Mesendoderm (in vitro differentiated cells): ENCODE measurements at regions not wholly inside any gene's neighbourhood (a gene's known extent, or its start where the extent isn't known, plus 50 kb on each side); places are given as distances from the start of the nearest gene placed in this dataset.
A peak's percentile ranks its signal among the peaks of the same experiment; 100 is the strongest.

ENCODE experiments used
- DNase-seq: peaks from one replicate; pipeline ENCODE4 v3.0.0; 2013
- H2AK5ac ChIP-seq: 2 replicates; pipeline ENCODE4 v1.6.1; 2013; ENCODE audit warnings: low read length, inconsistent platforms
- H2BK120ac ChIP-seq: 2 replicates; pipeline ENCODE4 v1.6.1; 2013; ENCODE audit warnings: low read depth, mild to moderate bottlenecking, low read length, moderate library complexity, mixed read lengths
- H2BK15ac ChIP-seq: replicated peaks from 2 replicates; pipeline ENCODE4 v1.6.1; 2013; ENCODE audit warnings: low read depth, mild to moderate bottlenecking, moderate library complexity
- H2BK5ac ChIP-seq: 2 replicates; pipeline ENCODE4 v1.6.1; 2013; ENCODE audit warnings: low read length, inconsistent platforms
- H3K18ac ChIP-seq: 2 replicates; pipeline ENCODE4 v1.6.1; 2013; ENCODE audit warnings: mild to moderate bottlenecking, low read length, mixed read lengths
- H3K23ac ChIP-seq: one replicate; pipeline ENCODE4 v1.6.1; 2013; ENCODE audit warnings: low read length
- H3K27ac ChIP-seq: 2 replicates; pipeline ENCODE4 v1.5.1; 2013; ENCODE audit warnings: low read depth, mild to moderate bottlenecking, inconsistent platforms, low read length, moderate library complexity
- H3K27me3 ChIP-seq: 2 replicates; pipeline ENCODE4 v1.6.1; 2013; ENCODE audit warnings: low read length, control low read depth, mild to moderate bottlenecking, inconsistent platforms; ENCODE audit not compliant: insufficient read depth, poor library complexity
- H3K36me3 ChIP-seq: 2 replicates; pipeline ENCODE4 v1.6.1; 2013; ENCODE audit warnings: low read length, inconsistent platforms; ENCODE audit not compliant: control insufficient read depth, insufficient read depth
- H3K4ac ChIP-seq: one replicate; pipeline ENCODE4 v1.6.1; 2013; ENCODE audit warnings: low read depth, mild to moderate bottlenecking, low read length, moderate library complexity
- H3K4me1 ChIP-seq: 2 replicates; pipeline ENCODE4 v1.6.1; 2013; ENCODE audit warnings: low read depth, low read length, inconsistent platforms; ENCODE audit not compliant: control insufficient read depth
- H3K4me2 ChIP-seq: 2 replicates; pipeline ENCODE4 v1.6.1; 2013; ENCODE audit warnings: low read length
- H3K4me3 ChIP-seq: 2 replicates; pipeline ENCODE4 v1.5.1; 2013; ENCODE audit warnings: mild to moderate bottlenecking, low read length
- H3K56ac ChIP-seq: one replicate; pipeline ENCODE4 v1.6.1; 2013; ENCODE audit warnings: low read length
- H3K79me1 ChIP-seq: 2 replicates; pipeline ENCODE4 v1.6.1; 2013; ENCODE audit warnings: low read length, inconsistent platforms
- H3K79me2 ChIP-seq: 2 replicates; pipeline ENCODE4 v1.6.1; 2013; ENCODE audit warnings: mild to moderate bottlenecking, low read length; ENCODE audit not compliant: control insufficient read depth, insufficient read depth
- H3K9ac ChIP-seq: 2 replicates; pipeline ENCODE4 v1.6.1; 2013; ENCODE audit warnings: low read length, inconsistent platforms
- H4K5ac ChIP-seq: one replicate; pipeline ENCODE4 v1.6.1; 2013; ENCODE audit warnings: low read length
- H4K8ac ChIP-seq: one replicate; pipeline ENCODE4 v1.6.1; 2013; ENCODE audit warnings: low read depth, mild to moderate bottlenecking, control low read depth, low read length, moderate library complexity
- WGBS: extraction: QIAGEN DNeasy Blood & Tissue Kit; methylation state at CpG from one replicate; pipeline ENCODE4 v1.1.7; 2013; ENCODE audit warnings: low lambda C conversion rate, missing lambda C conversion rate; ENCODE audit not compliant: insufficient coverage; ENCODE audit errors: extremely low coverage; 5-methylcytosine and 5-hydroxymethylcytosine counted together

DNA sequence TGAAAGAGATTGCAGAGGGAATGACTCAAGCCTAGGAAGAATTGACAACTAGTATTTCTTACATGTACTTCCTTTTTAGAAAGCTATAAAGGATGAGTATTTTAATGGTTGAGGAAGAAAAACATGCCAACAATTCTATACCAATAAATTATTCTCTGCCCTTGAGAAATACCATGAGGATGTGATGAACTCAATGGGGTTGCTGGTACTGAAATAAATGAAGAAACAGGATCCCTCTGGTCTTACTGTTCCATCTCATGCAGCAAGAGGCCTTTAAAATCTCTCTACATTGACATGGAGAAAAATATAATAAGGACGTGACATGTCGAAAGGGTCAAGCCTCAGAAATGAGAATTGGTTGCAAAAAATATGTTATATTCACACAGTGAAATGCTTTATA, 477.3 kb downstream of the GABRG2 start:
- Histone ChIP-seq H3K4me3 (no peak overlapping the region), H3K27ac (no peak overlapping the region), H2BK120ac (no peak overlapping the region), H3K23ac (no peak overlapping the region), H3K4ac (no peak overlapping the region), H3K56ac (no peak overlapping the region), H2BK5ac (no peak overlapping the region), H3K4me2 (no peak overlapping the region), H3K36me3 (no peaks in the 10 kb centered on the region), H2BK15ac (no peak overlapping the region), H3K18ac (no peak overlapping the region), H3K27me3 (no peaks in the 10 kb centered on the region), H3K4me1 (no peaks in the 10 kb centered on the region), H3K9ac (no peak overlapping the region), H2AK5ac (no peak overlapping the region), H3K79me1 (no peaks in the 10 kb centered on the region), H3K79me2 (no peaks in the 10 kb centered on the region), H4K8ac (no peak overlapping the region), H4K5ac (no peak overlapping the region)
- no CpG with 5 or more reads among the region's 2 CpGs for WGBS
- no peak for DNase-seq

- Histone ChIP-seq H3K4me1 (no peaks in the 10 kb centered on the region), H3K79me1 (no peaks in the 10 kb centered on the region), H4K5ac (no peak overlapping the region), H3K56ac (no peak overlapping the region), H2AK5ac (no peak overlapping the region), H3K27me3 (no peaks in the 10 kb centered on the region), H2BK5ac (no peak overlapping the region), H3K4me2 (no peak overlapping the region), H3K4ac (no peak overlapping the region), H2BK120ac (no peak overlapping the region), H3K36me3 (no peaks in the 10 kb centered on the region), H2BK15ac (no peak overlapping the region), H4K8ac (no peak overlapping the region), H3K18ac (no peak overlapping the region), H3K23ac (no peak overlapping the region), H3K9ac (no peak overlapping the region), H3K4me3 (no peak overlapping the region), H3K79me2 (no peaks in the 10 kb centered on the region), H3K27ac (no peak overlapping the region)
- WGBS, result no CpG with 5 or more reads among the region's 13 CpGs
- no peak for DNase-seq
These were observed 482.7 kb downstream of the GABRG2 start for GRCh38 chr5:162550236-162550635.

DNA sequence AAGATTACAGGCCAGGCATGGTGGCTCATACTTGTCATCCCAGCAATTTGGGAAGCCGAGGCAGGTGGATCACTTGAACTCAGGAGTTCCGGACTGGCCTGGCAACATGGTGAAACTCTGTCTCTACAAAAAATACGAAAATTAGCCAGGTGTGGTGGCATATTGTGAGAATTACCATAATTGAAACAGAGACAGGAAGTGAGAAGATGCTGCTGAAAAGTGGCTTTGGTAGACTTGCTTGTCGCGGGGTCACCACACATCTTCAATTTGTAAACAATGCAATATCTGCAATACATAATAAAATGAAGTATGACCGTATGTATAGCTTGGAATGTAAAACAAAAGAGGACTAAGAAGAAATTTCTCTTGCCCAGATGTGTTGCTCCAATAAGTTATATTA, 490.5 kb downstream of the GABRG2 start:
- H2BK5ac ChIP-seq, result no peak overlapping the region
- H3K4me1 ChIP-seq, result no peaks in the 10 kb centered on the region
- H3K23ac ChIP-seq, result no peak overlapping the region
- no peak overlapping the region for H4K8ac ChIP-seq
- H3K4ac ChIP-seq, result no peak overlapping the region
- H3K27ac ChIP-seq, result no peak overlapping the region
- H3K4me3 ChIP-seq, result no peak overlapping the region
- no CpG with 5 or more reads among the region's 6 CpGs for WGBS
- H3K4me2 ChIP-seq, result no peak overlapping the region
- H3K9ac ChIP-seq, result no peak overlapping the region
- no peaks in the 10 kb centered on the region for H3K36me3 ChIP-seq
- H3K56ac ChIP-seq, result no peak overlapping the region
- H3K18ac ChIP-seq, result no peak overlapping the region
- H3K27me3 ChIP-seq, result no peaks in the 10 kb centered on the region
- no peaks in the 10 kb centered on the region for H3K79me2 ChIP-seq
- DNase-seq, result no peak
- no peak overlapping the region for H2BK120ac ChIP-seq
- no peak overlapping the region for H2AK5ac ChIP-seq
- no peak overlapping the region for H4K5ac ChIP-seq
- H3K79me1 ChIP-seq, result no peaks in the 10 kb centered on the region
- H2BK15ac ChIP-seq, result no peak overlapping the region

- Histone ChIP-seq H3K9ac (no peak overlapping the region), H3K23ac (no peak overlapping the region), H3K36me3 (no peaks in the 10 kb centered on the region), H2AK5ac (no peak overlapping the region), H3K79me2 (no peaks in the 10 kb centered on the region), H3K27me3 (no peaks in the 10 kb centered on the region), H3K4me3 (no peak overlapping the region), H4K5ac (no peak overlapping the region), H3K18ac (no peak overlapping the region), H3K56ac (no peak overlapping the region), H3K79me1 (no peaks in the 10 kb centered on the region), H3K4me2 (no peak overlapping the region), H2BK5ac (no peak overlapping the region), H4K8ac (no peak overlapping the region), H3K27ac (no peak overlapping the region), H3K4me1 (no peaks in the 10 kb centered on the region), H3K4ac (no peak overlapping the region), H2BK120ac (no peak overlapping the region), H2BK15ac (no peak overlapping the region)
- DNase-seq, result peak; percentile 22
- no CpG with 5 or more reads among the region's 3 CpGs for WGBS
These were observed 500.1 kb downstream of the GABRG2 start for GRCh38 chr5:162567644-162568043.

- H3K4me2 ChIP-seq, result no peak overlapping the region
- no peak overlapping the region for H3K18ac ChIP-seq
- whole genome bisulfite sequencing, result no CpG with 5 or more reads among the region's 2 CpGs
- H3K27ac ChIP-seq, result no peak overlapping the region
- H3K36me3 ChIP-seq, result no peaks in the 10 kb centered on the region
- H3K56ac ChIP-seq, result no peak overlapping the region
- no peak overlapping the region for H3K9ac ChIP-seq
- no peak overlapping the region for H3K4me3 ChIP-seq
- H4K8ac ChIP-seq, result no peak overlapping the region
- H3K27me3 ChIP-seq, result no peaks in the 10 kb centered on the region
- H2BK15ac ChIP-seq, result no peak overlapping the region
- H2BK5ac ChIP-seq, result no peak overlapping the region
- H2BK120ac ChIP-seq, result no peak overlapping the region
- no peaks in the 10 kb centered on the region for H3K4me1 ChIP-seq
- H3K79me2 ChIP-seq, result no peaks in the 10 kb centered on the region
- no peak overlapping the region for H4K5ac ChIP-seq
- DNase-seq, result no peak
- H2AK5ac ChIP-seq, result no peak overlapping the region
- no peak overlapping the region for H3K23ac ChIP-seq
- H3K4ac ChIP-seq, result no peak overlapping the region
- H3K79me1 ChIP-seq, result no peaks in the 10 kb centered on the region
These were observed 506.2 kb downstream of the GABRG2 start for GRCh38 chr5:162573758-162574157.

DNA sequence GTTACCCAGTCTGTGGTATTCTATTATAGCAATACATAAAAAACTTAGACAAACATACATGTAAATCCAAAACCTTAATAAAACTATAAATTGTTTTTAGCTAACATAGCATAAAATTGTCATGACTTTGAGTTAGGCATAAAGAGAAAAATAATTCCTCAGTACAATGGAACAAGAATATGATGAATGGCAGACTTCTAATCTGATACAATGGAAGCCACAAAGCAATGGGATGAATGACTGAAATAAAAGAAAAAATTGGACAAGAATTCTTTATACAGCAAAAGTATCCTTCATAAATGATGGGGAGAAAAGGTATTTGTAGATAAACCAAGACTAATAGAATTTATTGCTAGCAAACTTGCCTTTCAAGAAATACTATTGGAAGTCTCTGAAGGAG, 524.2 kb downstream of the GABRG2 start:
- no peak overlapping the region for H2BK15ac ChIP-seq
- H3K4me3 ChIP-seq, result no peak overlapping the region
- H3K27me3 ChIP-seq, result no peaks in the 10 kb centered on the region
- H4K8ac ChIP-seq, result no peak overlapping the region
- no peak overlapping the region for H2BK120ac ChIP-seq
- no peaks in the 10 kb centered on the region for H3K36me3 ChIP-seq
- H3K23ac ChIP-seq, result no peak overlapping the region
- H3K27ac ChIP-seq, result no peak overlapping the region
- no peaks in the 10 kb centered on the region for H3K79me2 ChIP-seq
- H3K4me2 ChIP-seq, result no peak overlapping the region
- no peak overlapping the region for H3K4ac ChIP-seq
- H4K5ac ChIP-seq, result no peak overlapping the region
- H3K9ac ChIP-seq, result no peak overlapping the region
- H3K79me1 ChIP-seq, result no peaks in the 10 kb centered on the region
- no peak overlapping the region for H3K18ac ChIP-seq
- DNase-seq, result peak; percentile 4
- H2BK5ac ChIP-seq, result no peak overlapping the region
- no peak overlapping the region for H2AK5ac ChIP-seq
- H3K56ac ChIP-seq, result no peak overlapping the region
- no peaks in the 10 kb centered on the region for H3K4me1 ChIP-seq
